Effector memory CD4-positive, alpha-beta T cell (primary cell): ENCODE measurements at regions not wholly inside any gene's neighbourhood (a gene's known extent, or its start where the extent isn't known, plus 50 kb on each side); places are given as distances from the start of the nearest gene placed in this dataset.

ENCODE experiments used
- DNase-seq, 3 donors: peaks; one replicate each; pipeline ENCODE4 v3.0.0-alpha.2; 2020
- H3K27ac ChIP-seq: 2 replicates; pipeline ENCODE4 v1.7.0; 2013; ENCODE audit warnings: mild to moderate bottlenecking, low read length, moderate library complexity; ENCODE audit not compliant: insufficient read depth, poor library complexity, severe bottlenecking
- H3K27me3 ChIP-seq: replicated peaks from 2 replicates; pipeline ENCODE4 v1.7.0; 2013; ENCODE audit warnings: mild to moderate bottlenecking, low read length; ENCODE audit not compliant: insufficient read depth, control insufficient read depth, poor library complexity, severe bottlenecking
- H3K36me3 ChIP-seq: 2 replicates; pipeline ENCODE4 v1.7.0; 2013; ENCODE audit warnings: mild to moderate bottlenecking, low read length, moderate library complexity; ENCODE audit not compliant: control insufficient read depth, insufficient read depth
- H3K4me1 ChIP-seq: 2 replicates; pipeline ENCODE4 v1.7.0; 2013; ENCODE audit warnings: low read length, mild to moderate bottlenecking; ENCODE audit not compliant: control insufficient read depth, insufficient read depth, poor library complexity, severe bottlenecking
- H3K4me3 ChIP-seq: 2 replicates; pipeline ENCODE4 v1.7.0; 2013; ENCODE audit warnings: low read length, low read depth, mild to moderate bottlenecking; ENCODE audit not compliant: insufficient read depth, poor library complexity, severe bottlenecking
- H3K9me3 ChIP-seq: 2 replicates; pipeline ENCODE4 v1.7.0; 2013; ENCODE audit warnings: mild to moderate bottlenecking, low read length, moderate library complexity; ENCODE audit not compliant: control insufficient read depth

DNA sequence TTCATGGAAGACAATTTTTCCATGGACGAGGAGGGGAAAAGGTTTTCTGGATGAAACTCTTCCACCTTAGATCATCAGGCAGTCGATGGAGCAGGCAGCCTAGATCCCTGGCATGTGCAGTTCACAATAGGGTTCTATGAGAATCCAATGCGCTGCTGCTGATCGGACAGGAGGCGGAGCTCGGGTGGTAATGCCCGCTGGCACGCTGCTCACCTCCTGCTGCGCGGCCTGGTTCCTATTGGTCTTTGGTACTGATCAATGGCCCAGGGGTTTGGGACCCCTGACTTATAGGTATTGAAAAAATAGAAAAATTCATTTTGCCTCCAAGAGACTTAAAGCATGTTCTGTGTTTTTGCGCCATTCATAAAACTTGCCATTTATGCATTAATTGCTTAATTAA, 793.9 kb upstream of the NR2F2 start:
- H3K27me3 ChIP-seq, result no peaks in the 10 kb centered on the region
- no peaks in the 10 kb centered on the region for H3K4me1 ChIP-seq
- DNase-seq, result no peak
- H3K36me3 ChIP-seq, result no peaks in the 10 kb centered on the region
- no peak overlapping the region for H3K4me3 ChIP-seq
- H3K9me3 ChIP-seq, result no peaks in the 10 kb centered on the region
- no peak overlapping the region for H3K27ac ChIP-seq

DNA sequence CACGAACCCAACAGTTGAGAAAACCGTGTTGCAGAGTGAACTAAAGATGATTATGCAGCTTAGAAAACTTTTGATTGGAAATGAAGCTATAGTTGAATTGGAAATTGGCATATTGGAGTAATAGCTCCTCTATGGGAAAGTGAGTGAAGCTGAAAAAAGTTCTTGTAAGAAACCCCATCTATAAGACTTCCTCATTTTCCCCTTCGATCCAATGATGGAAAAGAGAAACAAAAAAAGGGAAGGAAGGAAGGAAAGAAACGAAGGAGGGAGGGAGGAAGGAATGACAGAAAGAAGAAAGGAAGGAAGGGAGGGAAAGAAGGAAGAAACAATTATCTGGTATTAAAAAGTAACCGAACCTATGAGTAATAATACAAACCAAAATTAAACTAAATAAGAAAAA, 791.8 kb upstream of the NR2F2 start:
- no peak overlapping the region for H3K4me3 ChIP-seq
- no peak for DNase-seq
- H3K4me1 ChIP-seq, result no peaks in the 10 kb centered on the region
- H3K27me3 ChIP-seq, result no peaks in the 10 kb centered on the region
- H3K27ac ChIP-seq, result no peak overlapping the region
- H3K36me3 ChIP-seq, result no peaks in the 10 kb centered on the region
- H3K9me3 ChIP-seq, result no peaks in the 10 kb centered on the region

DNA sequence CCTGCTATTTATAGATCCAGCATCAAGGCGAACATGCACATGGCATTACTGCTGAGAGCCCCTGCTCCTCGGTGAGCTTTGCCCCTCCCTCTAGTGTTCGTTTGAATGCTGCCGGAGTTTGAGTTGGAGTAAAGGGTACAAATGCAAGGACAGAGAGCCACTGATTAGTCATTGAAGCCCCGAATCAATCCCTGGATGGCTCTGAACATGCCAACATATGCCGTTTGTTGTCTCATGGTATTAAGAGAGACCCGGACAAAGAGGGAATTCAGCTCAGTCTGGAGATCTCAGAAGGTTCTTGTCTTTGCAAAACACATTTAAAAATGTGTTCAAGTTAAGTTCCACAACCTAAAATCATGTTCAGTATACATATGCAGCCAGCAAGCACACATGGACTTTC, 789.2 kb upstream of the NR2F2 start:
- H3K36me3 ChIP-seq, result no peaks in the 10 kb centered on the region
- H3K4me3 ChIP-seq, result no peak overlapping the region
- no peaks in the 10 kb centered on the region for H3K4me1 ChIP-seq
- DNase-seq, result no peak
- no peaks in the 10 kb centered on the region for H3K9me3 ChIP-seq
- H3K27me3 ChIP-seq, result no peaks in the 10 kb centered on the region
- H3K27ac ChIP-seq, result no peak overlapping the region

DNA sequence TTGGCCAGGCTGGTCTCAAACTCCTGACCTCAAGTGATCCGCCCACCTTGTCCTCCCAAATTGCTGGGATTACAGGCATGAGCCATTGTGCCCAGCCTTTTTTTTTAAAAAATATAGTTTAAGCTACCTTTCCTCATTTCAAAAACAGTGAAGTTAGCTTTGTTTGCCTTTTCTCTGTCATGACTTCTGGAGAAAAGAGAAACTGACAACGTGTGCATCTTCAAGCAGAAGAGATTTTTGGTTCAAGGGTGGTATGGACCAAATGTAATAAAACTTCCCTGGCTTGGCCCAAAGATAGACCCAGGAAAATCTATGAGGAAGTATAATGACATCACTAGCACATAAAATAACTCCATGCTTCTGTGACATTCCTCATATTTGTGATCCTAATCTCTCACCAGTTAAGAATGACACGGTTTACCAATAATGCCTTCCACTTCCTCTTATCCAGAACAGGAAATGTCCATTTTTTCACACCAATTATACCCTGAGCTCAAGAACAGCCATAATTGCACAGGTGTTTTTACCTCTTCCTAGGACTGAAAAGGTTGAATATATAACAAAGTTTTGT, 781.2 kb upstream of the NR2F2 start:
- Histone ChIP-seq H3K27ac (no peak overlapping the region), H3K27me3 (no peaks in the 10 kb centered on the region), H3K4me1 (no peaks in the 10 kb centered on the region), H3K9me3 (no peaks in the 10 kb centered on the region), H3K4me3 (no peak overlapping the region), H3K36me3 (no peaks in the 10 kb centered on the region)
- DNase-seq, result no peak

DNA sequence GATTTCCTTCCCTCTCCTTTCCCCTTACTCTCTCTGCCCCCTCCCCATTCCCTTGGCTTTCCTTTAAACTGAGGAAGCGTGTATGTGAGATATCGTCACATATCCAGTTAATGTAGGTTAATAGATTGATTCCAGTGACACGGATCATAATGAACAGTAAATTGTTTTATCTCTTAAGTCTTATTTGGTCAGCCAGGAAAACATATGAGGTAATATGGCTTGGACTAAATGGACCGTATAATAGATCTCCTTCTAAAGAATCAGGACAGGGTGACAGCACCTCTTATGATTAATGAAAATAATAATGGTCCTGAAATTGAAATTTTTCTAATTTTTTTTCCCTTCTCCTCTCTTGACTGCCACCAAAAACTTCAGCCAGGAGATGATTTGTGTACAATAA, 779.8 kb upstream of the NR2F2 start:
- H3K4me3 ChIP-seq, result no peak overlapping the region
- no peaks in the 10 kb centered on the region for H3K27me3 ChIP-seq
- H3K27ac ChIP-seq, result no peak overlapping the region
- no peaks in the 10 kb centered on the region for H3K36me3 ChIP-seq
- no peaks in the 10 kb centered on the region for H3K9me3 ChIP-seq
- H3K4me1 ChIP-seq, result no peaks in the 10 kb centered on the region
- DNase-seq, result no peak

DNA sequence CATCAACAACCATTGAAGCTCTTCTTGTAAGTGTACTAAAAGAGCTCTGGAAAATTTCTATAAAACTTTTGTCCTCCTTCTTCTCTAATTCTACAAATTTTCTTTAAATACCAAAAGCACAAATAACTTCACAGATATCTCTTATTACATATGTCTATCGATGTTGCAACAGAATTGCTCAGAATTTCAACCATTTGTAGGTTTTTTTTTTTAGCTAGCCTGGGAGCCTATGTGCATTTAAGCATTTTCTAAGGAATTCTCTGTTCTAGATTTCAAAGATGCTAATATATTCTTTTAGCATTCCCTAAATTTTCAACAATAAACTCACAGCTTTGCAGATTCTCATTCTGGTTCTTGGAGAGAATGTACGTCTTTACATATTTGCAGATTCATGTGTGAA, 774.3 kb upstream of the NR2F2 start:
- Histone ChIP-seq H3K4me1 (no peaks in the 10 kb centered on the region), H3K4me3 (no peak overlapping the region), H3K9me3 (no peaks in the 10 kb centered on the region), H3K36me3 (no peaks in the 10 kb centered on the region), H3K27me3 (no peaks in the 10 kb centered on the region), H3K27ac (no peak overlapping the region)
- no peak for DNase-seq

DNA sequence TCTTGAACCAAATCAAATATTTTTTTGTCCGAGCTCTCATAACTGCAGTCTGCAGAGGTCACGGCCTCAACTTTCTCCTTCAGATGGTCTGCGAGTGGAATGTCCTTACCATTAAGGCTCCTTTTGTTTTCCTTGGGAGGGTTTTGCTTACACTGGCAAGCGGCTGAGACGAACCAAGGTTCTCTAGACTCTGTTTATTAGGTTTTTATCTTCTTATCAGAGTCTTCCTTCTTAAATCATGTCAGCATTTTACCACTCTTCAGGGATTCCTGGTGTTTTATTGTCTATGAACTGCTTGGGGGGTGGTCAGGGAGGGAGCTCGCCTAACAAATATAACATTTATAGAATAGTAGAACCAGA, 773.7 kb upstream of the NR2F2 start:
- Histone ChIP-seq H3K27ac (no peak overlapping the region), H3K4me3 (no peak overlapping the region), H3K9me3 (no peaks in the 10 kb centered on the region), H3K27me3 (no peaks in the 10 kb centered on the region), H3K4me1 (no peaks in the 10 kb centered on the region), H3K36me3 (no peaks in the 10 kb centered on the region)
- no peak for DNase-seq

DNA sequence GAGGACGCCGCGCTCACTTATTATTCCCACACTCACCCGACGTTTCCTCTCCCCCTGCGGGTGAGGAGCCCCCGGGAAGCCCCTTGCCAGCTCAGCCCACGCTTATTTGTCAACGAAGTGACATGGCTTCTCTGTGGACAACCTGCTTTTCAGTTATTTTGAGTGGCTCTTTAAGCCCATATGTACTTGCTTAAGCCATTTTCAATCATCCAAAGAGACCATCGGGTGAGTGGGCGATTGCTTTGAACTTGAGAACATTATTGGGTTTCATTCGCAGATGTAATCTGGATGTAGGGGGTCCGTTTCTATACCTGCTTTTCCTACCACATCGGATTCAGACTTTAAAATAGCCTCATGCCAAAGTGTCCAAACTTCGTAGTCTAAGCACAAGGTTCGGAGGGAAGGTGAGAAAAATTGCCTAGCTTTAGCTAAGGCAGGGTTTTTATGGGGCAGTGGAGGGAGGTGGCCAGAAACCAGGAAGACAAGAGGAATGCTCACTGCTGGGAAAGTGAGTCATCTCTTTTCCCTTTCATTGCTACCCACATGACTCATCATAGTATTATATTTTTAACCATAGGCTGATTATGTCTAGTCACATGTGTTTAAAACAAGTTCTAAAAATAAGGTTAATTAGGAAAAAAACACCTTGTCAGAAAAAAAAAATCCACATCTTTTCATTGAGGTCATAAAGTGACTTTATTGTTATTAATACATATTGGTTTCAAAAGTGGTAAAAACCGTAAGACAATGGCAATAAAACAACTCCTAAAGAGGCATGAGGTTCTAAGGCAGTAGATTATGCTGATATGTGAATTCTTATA, 773.1 kb upstream of the NR2F2 start:
- Histone ChIP-seq H3K4me1 (no peaks in the 10 kb centered on the region), H3K27me3 (no peaks in the 10 kb centered on the region), H3K27ac (no peak overlapping the region), H3K36me3 (no peaks in the 10 kb centered on the region), H3K4me3 (no peak overlapping the region), H3K9me3 (no peaks in the 10 kb centered on the region)
- DNase-seq, result no peak

DNA sequence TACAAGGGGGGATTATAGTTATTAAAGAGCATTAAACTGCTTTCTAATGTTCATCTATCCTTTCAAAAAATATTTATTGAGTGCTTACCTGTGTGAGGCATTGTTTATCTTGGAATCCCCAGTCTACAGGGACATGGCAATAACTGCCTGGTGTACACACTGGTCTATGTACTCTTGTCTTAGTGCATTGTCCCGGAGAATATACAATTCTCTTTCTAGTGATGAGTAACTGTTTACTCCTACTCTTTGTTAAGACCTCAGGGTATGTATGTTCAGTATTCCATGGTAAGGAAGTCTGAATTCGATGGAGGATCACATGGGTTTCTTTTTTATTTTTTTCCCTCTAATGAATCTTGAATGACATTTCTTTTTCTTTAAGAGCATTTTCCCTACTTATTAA, 772.4 kb upstream of the NR2F2 start:
- DNase-seq, result no peak
- H3K9me3 ChIP-seq, result no peaks in the 10 kb centered on the region
- H3K27me3 ChIP-seq, result no peaks in the 10 kb centered on the region

DNA sequence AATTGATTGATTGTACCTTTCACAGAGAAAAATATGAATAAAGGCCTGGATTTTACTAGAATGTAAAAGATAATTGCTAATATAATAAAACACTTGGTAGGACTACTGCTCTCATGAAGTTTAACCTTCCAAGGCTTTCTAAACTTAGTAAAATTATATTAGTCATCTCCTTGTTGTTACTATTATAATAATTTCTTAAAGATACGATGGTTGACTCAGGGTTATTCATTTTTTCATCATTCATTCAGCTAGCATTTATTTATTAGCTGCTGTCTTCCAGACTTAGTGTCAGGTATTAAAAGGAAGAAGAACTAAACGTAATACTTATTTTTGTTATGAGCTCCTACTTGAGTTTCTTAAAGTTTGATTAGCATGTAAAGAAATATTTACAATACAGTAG, 771.6 kb upstream of the NR2F2 start:
- Histone ChIP-seq H3K4me1 (no peaks in the 10 kb centered on the region), H3K4me3 (no peak overlapping the region), H3K27ac (no peak overlapping the region), H3K27me3 (no peaks in the 10 kb centered on the region), H3K9me3 (no peaks in the 10 kb centered on the region), H3K36me3 (no peaks in the 10 kb centered on the region)
- DNase-seq, result no peak

More for the DNA sequence above, 772.4 kb upstream of the NR2F2 start:
- Histone ChIP-seq H3K4me3 (no peak overlapping the region), H3K27ac (no peak overlapping the region), H3K36me3 (no peaks in the 10 kb centered on the region), H3K4me1 (no peaks in the 10 kb centered on the region)
